NCI-H82 treated with DMSO at 0.1 percent for 48 hours (cell line): ENCODE measurements at regions not wholly inside any gene's neighbourhood (a gene's known extent, or its start where the extent isn't known, plus 50 kb on each side); places are given as distances from the start of the nearest gene placed in this dataset.

Experiments used
- DNase-seq: peaks from one replicate; lab custom pipeline; 2025; ENCODE audit not compliant: unreplicated experiment; lab: John Stamatoyannopoulos, UW

DNA sequence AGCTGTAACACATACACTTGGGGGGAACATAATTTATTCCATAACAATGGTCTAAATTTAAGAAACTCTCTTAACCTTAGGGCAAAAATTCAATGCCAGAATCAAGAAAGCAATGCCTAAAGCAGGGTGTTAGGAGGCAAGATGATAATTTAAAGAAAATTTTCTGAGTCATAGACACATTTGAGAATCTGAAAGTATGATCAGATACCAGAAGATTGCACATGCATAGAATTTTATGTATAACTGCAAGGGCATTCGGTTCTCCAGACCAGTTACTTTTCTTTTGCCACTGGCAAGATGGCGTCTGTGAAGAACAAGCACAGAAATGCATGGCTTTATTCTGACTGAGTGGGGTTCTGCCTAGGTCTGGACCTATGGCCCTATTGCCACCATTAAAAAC, 64.4 kb upstream of the IPO9 start:
- no peak for DNase-seq

DNA sequence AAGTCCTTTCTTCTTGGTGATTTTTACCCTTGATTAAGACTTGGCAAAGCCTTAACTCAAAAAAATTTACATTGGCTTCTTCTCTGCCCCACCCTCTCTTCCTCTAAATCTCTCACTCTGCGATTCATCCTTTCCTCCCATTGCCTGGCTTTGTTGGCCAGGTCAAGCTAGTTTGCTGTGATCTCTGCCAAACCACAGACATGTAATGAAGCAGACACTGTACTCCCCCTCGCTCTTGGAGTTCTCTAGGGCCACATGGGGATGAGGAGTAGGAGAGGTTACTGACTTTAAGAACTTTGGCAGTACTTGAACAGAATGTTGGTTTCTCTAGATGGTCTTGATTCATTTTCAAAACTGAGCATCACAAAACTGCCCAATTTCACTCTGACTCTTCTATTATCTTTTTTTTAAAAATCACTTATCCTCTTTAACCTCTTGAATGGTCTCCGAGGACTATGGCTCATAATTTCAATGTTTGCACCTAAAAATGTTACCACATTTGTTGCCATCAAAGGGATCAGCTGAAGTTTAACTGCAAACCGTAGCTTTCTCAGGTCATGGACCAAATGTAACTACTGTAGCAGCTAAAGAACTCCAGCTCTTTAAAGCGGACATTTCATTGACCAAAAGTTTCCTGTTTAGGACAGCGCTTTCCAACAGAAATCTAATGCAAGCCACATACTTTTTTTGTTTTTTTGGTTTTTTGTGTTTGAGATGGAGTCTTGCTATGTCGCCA, 62.7 kb upstream of the IPO9 start:
- DNase-seq = no peak

DNA sequence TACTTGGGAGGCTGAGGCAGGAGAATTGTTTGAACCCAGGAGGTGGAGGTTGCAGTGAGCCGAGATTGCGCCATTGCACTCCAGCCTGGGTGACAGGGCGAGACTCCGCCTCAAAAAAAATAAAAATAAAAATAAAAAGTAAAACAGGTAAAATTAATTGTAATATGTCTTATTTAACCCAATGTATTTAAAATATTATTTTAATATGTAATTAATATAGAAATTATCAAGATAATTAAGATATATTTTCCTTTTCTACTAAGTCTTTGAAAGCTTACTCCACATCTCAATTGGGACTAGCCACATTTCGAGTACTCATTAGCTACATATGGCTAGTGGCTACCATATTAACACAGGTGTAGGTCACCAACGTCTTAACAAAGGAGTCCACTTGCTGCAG, 61.6 kb upstream of the IPO9 start:
- no peak for DNase-seq

DNA sequence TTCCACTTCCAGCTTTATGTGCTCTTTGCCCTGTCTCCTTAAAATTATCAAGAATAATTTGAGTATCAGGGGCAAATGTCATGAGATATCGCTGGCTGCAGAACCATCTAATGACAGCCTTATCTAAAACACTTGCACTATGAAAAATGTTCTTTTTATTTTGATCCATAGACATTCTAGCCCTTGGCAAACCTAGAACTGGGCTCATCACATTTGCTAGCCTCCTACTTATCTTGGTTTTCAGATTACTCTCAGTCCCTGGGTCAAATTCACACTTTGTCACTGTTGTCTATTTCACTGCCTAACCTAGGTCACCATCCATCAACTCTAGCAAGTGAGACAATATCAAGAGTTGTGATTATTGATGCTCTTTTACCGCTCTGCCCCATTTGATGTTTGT, 59.9 kb upstream of the IPO9 start:
- no peak for DNase-seq

DNA sequence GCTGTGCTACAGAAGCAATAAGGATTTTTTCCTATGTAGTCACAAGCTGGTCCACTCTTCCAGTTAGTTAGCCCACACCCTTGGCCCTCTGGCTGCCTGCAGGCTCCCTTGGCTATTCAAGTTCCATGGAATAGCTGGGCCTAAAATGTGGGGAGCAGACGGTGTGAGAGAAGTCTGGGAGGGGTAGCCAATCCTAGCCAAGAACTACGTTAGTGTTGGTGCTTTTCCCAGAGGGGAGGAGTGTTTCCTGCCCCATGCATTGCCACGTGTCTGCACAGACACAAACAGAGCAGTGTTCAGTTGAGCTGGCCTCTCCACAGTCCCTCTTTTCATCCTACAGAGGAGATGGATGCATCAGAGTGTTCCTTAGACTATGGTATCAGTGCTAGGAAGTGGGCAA, 59.0 kb upstream of the IPO9 start:
- no peak for DNase-seq

DNA sequence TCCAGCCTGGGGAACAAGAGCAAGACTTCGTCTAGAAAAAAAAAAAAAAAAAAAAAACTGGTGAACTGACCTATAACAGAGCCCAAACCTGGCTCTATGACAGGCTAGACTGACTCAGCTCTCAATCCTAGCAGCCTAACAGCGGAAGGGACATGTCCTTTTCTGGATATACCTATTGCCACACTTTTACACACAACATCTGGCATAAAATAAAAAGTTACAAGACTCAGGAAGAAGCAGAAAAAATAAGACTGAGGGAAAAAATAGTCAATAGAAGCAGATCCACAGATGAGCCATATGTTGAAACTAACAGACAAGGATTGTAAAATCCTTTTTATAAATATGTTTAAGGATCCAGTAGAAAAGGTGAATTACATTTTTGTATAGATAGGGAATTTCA, 57.5 kb upstream of the IPO9 start:
- DNase-seq = no peak

DNA sequence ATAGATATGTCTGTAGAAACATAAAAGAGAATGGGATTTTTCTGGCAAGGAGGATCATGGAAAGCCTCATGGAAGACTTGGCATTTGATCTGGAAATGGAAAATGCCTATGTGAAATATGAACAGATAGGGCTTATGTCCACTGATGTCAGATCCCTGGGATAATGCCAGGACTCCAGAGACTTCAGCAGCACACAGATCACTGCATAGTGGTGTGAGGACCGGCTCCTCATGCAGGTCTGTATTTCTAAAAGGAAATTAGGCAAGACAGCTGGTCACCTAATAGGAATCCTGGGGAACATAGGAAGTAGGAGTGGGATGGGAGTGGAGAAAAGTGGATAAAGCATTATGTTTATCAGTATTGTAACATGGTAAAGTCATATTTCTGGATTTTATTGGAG, 56.8 kb upstream of the IPO9 start:
- no peak for DNase-seq

DNA sequence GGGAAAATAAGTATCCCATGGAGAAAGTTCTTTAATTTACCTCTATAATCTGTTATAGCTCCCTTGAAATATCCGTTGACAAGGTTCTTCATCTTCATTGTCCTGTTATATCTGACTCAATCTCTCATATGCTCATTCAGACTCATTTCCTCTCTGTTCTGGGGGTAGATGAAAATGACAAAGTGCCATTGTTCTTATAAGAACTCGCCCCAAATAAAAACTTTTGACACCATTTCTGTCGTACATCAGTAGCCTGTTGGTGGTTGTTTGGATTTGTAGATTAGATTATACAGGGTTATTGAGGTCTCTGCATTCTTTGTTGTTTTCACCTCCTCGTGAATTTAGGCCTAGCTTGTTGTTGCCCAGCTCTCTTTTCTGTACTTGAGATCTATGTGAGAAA, 55.2 kb upstream of the IPO9 start:
- no peak for DNase-seq

DNA sequence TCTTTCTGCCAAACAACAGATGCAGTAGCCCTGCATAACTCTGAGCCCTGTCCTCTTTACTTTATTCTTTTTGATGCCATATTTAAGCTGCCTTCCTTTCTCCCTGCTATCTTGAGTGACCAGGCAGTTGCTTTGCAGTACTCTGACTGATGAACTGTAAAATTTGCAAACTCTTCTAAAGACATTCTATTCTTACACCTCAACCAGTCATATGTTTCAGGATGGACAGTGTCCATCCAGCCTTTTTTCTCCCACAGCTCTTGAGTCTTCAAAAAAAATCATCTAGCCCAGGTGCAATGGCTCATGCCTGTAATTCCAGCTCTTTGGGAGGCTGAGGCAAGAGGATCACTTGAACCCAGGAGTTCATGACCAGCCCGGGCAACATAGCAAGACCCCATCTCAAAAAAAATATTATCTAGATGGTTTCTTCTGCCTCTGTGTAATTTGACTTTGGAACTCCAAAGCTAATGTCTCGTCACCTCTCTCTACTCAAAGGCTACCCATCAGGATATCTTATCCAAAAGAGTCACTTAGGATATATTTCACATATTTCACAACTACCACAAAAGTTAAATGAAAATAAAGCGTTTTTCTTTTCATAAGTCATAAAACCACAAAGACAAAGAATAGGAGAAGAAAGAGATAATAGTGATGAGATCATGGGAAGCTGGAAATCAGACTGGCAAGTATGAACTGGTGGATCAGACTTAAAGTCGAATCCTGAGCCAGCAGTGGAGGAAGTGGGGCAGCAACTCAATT, 54.6 kb upstream of the IPO9 start:
- DNase-seq = no peak

DNA sequence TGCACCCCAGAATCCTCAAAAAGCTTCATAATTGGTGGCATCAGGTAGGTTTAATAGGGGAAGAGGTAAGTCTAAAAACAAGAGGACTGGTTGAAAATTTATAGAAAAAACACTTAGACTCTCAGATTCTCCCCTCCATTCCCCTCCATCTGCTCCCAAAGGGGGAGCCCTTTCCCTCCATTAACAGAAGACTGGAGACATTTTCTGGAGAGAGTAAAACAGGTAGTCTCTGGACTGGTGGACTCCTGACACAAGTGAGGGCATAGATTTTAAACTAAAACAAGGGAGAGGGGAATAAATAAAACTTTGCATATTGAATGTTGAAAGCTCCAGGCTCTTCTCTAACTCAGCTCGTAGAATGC, 54.0 kb upstream of the IPO9 start:
- no peak for DNase-seq

DNA sequence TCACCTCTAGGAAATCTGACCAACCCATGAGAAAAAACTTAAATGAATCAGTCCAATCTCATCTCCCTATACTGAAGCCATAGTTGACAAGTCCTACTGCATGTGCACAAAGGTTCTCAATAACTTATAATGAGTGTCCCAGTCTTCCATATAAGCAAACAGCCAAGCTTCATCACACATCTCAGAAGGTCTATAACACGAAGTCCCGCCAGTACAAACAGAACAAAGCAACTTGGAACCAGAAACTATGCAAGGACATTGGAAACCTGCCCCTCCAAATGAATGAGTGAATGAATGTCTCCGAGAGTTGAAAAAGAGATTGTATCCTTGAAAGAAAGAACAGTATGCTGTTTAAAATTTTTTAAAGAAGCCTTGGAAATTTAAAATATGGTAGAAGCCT, 53.6 kb upstream of the IPO9 start:
- DNase-seq = no peak

DNA sequence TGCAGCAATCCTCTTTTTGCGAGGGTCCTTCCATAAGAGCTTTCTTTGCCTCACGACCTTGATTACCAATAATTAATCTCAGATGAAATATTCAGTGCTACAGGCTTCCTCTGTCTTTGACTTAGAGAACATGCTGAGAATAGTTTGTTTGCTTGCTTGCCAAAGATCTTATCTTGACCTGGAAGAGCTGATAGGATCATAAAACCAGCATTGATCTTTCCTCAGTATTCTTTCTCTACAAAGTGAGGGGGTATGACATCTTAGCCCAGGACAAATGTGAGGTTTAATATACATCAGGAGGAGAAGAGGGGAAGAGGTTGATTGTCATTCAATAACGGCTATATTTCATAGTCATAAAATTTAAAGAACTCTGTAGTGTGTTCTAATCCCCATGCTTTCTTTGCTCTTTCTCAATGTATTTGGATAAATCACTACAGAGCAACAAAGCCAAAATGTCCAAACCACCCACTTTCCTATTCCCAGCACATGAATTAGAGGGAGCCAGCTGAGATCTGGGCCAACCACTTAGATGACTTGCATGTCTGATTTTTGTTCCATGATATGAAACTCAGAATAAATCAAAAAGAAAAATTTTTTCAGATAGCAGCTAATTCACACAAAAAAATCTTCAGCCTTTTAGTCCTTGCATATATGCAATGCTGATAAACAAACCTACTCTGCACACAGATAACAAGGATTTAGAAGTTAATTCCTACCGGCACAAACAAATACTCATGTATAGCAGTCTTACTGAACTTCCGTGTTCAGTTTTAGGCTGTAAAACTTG, 50.5 kb upstream of the IPO9 start:
- DNase-seq = no peak
